ELF-1 (cell line): ENCODE measurements at regions not wholly inside any gene's neighbourhood (a gene's known extent, or its start where the extent isn't known, plus 50 kb on each side); places are given as distances from the start of the nearest gene placed in this dataset.
A peak's percentile ranks its signal among the peaks of the same experiment; 100 is the strongest.

Source experiments
- DNase-seq: peaks from one replicate; pipeline ENCODE4 v3.0.0-alpha.2; 2016; ENCODE audit warnings: low read depth, low spot score

DNA sequence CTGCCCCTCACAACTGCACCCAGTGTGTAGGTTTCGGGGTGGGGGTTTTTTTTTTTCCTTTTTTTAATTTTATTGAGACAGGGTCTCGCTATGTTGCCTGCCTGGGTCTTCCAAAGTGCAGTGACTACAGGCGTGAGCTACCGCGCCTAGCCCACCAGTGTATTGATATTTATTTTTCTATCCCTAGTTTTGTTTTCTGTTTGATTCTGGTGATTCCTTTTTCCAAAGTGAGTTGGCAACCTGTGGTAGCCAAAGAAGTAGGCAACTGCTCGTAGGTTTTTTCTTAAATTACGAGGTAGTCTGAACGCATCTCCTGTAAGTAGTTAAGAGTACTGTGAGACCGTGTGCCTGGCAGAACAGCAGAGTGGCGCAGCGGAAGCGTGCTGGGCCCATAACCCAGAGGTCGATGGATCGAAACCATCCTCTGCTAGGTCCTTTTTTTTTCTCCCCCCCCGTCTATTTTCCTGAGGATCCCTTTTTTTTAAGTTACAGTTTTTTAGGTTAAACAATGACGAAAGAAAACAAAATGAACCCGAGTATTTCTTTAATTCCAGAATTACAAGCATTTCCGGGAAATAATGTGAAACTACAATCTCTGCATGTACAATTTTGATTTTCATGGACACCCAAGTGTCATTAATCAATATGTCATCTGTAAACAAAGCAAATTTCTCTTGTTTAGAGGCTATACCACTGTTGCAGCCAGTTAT lies 78.7 kb upstream of the BTN3A2 start:
- peak; percentile 83 for DNase-seq

DNA sequence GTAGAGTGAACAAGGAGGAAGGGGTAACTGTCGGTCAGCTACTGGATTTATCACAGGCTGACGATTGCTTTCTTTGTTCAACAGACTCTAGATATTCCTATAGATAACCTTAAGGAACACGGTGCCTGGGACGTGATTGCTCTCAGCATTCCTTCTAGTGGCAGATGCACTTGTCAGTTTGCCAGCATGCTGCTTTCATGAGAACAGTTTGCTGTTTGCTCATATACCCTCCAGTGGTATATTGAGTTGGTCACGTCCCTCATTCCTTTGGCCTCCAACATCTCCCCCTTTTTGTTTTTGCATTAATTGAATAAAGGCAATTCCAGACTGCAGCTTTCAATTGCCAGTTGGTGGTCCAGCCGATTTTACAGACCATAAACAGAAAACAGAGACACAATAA lies 76.8 kb upstream of the BTN3A2 start:
- DNase-seq: no peak

DNA sequence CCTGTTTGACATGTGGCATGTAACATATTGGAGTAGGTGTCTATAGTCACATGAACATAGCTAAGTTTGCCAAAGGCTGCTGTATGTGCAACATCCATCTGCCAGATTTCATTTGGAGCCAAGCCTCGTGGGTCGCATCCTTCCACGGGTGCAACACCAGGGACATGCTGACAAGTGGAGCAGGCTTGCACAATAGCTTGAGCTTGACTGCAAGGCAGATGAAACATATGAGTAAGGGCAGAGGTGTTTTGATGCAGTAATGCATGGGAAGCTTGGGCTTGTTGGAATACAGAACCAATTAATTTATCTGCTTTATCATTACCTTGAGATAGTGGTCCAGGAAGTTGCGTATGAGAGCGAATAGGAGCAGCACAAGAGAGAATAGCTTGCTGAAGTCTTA lies 74.1 kb upstream of the BTN3A2 start:
- no peak for DNase-seq

DNA sequence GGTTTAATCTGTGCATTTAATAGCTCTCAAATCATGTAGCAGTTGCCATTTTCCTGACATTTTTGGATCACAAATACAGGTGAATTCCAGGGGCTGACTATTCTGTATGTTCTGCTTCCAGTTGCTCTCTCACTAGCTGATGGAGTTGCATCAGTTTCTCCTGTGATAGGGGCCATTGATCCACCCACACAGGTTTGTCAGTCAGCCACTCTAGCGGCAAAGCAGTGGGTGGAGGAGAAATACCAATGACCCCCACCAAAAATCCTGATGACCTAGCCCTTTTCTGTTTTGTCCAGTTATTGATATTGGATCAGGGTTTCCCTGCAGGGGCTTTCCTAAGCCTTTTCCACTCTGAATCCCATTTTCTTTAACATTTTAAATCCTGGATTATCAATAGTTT lies 72.3 kb upstream of the BTN3A2 start:
- no peak for DNase-seq

DNA sequence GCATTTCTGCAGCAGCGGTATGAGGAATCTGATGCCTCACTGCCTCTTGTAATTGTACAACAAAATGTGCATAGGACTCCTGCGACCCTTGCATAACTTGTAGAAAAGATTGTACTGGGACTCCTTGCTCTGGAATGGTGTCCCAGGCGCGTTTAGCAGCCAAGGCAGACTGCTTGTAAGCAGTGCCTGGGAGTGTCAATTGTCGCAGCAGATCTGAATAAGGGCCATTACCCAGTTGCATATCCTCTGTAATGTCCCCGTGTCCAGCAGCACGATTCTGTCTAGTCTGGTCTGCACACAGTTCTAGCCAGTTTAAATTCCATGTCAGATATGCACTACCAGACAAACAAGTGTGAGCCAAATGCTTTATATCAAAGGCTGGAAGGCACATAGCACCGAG lies 70.7 kb upstream of the BTN3A2 start:
- no peak for DNase-seq

DNA sequence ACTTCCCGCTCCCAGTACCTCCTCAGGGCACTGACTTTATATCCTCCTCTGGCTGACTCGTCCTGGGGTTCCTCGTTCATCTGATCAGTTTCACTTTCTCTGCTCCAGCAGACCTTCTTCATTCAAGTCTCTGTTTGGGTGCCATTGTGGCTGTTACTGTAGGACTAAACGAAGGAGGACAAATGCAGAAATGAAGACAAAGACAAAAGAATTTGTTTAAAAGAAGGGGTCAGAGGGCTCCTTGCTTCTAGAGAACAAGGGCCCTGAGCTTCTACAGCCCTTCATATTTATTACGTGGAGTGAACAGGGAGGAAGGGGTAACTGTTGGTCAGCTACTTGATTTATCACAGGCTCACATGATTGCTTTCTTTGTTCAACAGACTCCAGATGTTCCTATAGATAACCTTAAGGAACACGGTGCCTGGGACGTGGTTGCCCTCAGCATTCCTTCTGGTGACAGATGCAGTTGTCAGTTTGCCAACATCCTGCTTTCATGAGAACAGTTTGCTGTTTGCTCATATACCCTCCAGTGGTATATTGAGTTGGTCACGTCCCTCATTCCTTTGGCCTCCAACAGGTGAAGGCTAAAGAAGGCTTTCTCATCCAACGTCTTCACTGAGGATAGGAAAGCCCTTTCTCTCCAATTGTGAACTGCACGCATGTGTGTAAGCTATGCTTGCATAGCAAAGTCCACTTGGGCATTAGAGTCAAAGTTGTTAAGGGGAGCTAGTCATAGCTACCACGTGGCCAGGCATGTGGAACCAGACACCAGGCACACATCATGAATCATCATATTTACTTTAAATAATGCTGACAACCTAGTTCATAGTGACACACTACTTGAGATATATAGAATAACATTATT lies 69.1 kb upstream of the BTN3A2 start:
- no peak for DNase-seq

DNA sequence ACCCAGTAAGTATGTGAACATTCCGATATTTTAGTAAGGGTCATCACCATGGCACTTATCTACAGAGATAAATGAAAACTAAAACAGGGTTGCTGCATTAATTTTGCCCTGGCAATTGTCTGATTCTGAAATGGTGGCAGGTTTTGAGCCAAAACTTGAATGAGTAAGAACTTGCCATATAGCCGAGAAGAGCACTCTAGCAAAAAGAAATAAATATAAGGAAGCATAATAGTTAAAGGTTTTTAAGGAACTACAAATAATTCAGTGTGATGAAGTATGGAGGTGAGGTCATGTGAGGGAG lies 68.5 kb upstream of the BTN3A2 start:
- no peak for DNase-seq

DNA sequence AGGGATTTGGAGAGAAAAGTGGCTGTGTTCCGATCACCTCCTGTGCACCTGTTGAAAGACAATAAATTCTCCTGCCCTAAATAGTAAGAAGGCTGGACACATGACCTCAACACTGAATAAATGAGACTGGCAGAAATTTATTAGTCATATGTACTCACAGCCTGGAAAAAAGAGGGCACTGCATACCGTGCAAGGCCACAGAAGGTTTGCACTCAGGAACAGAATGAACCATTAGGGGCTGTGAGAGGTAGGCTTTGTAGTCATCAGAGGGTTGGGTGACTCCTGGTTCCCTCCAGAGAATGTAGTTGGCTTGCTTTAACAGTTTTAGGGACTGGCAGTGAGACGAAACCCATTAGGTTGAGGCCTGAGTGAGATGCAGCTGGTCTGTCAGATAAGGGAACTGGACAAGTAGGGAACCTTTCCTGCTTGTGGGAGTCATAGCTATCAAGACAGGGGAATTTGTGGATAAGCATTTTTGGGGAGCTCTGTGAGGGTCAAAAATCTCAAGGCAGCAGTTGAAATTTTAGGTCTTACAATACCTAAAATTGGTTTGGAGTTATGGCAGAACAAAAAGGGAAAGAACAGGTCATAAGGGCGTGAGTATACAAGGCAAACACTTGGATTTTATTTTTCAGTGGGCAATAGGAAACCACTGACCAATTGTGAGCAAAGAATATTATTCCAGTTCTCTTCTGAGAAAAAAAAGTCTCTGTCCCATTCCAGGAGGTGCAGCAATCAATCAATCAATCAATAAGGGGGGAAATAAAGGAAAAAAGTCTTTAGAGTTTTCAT lies 67.9 kb upstream of the BTN3A2 start:
- DNase-seq: no peak

DNA sequence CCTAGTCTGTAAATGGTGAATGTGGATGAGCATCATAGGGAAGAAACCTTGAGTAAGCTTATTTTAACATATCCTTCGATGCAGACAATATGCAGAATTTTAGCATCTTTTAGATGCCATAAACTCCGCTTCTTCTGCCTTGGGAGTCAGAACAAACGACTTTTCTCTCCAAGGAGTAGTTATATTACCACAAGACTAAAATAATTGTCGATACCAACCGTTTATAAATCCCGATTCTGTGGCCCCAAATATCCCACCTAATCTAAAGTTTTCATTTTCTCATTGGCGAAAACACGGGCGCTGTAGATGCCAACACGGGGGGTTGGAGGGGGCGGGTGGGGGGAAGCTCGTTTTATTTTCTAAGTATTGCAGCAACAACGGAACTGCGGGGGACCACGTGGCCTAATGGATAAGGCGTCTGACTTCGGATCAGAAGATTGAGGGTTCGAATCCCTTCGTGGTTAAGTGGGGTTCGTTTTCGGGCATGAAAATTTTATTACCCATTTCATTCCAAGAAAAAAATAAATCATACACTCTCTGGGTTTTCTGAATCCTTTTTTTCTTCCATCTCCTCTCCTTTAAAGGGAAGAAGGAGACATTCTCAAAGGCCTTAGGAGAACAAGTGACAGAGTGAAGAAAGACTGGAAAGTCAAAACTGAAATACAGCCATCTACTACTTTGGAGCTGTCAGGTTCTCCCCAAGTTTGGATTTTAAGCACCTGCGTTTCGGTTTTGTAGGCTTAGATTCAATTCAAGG lies 65.5 kb upstream of the BTN3A2 start:
- no peak for DNase-seq

DNA sequence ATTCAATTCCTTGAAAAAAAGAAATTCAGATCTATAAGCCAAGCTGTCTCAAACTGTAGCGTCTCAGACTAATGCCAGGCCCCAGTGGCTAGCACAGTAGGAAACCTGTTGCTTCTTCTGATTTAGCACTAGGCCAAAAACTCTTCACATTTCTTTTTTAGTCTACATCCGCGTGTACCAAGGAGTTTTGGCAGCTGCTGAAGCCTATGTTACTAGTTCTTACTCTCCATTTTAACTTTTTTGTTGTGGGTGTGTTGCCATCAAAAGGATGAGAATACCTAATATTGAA lies 65.0 kb upstream of the BTN3A2 start:
- DNase-seq: no peak

DNA sequence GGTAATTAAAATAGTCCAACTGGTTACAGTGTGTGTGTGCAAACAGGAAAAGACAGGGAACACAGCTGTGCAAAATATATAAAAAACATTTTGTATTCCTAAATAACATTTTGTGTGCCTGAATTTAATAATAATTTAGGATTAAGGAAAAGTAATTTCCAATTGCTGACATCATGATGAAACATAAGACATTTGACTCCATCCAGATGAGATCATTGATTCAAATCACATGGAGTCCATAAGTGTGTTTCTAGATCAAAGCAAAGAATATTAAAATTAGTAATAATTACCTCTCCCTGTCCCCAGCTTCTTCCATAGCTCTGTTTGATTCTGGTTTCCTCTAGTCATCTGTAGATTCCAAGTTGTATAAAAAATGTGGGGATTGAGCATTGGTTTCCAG lies 64.6 kb upstream of the BTN3A2 start:
- no peak for DNase-seq

DNA sequence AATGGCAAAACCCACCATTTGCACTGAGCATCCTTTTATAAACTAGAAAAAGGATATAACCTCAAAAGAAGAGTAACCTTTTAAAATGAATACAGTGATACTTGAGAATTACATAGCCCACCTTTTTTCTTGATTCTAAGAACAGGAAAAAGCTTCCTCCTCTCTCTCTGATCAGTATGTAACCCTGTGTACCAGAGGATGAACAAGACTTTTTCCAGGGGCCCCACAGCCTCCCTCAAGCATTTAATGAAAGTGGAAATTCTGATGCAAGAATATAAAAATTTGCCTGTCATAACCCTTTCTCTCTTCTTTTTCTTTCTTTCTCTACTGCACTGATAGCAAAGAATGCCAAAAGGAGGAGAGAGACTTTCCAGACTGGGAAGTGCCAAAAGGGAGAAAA lies 64.2 kb upstream of the BTN3A2 start:
- no peak for DNase-seq

DNA sequence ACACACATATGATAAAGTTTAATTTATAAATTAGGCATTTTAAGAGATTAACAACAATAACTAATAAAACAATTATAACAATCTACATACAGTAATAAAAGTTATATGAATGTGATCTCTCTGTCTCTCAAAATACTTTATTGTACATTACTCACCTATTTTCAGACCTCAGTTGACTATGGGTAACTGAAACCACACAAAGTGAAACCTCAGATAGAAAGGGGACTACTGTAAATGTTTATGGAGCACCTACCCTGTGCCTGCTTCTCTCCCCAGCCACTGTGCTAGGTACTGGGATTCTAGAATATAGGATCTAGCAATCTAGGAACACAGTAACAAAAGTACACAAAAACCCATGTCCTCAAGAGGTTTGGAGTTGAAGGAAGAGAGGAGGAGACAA lies 63.4 kb upstream of the BTN3A2 start:
- DNase-seq: no peak

DNA sequence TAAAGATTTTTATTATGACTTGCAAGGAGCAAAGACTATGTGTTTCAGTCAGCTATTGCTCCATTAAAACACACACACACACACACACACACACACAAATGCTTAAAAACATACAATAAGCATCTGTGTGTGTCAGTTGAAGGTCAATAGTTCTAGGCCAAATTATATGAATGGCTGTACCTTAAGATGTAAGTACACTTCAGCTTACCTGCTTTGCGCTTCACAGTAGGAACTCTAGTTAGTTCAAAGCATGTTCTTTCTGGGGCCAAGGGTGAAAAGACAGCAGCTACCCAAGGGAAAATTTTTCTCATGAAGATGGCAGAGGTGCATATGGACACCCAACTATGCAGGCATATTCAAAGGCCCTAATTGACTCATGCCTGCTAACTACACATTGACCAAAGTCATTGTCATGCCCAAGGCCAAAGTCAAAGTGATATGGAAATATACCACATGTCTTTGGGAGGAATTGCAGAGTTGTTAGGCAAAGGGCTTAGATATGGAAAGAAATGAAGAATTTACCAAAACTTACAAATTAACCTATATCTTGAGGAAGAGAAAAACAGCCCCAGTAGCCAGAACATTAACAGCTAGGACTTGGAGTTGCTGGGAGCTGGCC lies 61.9 kb upstream of the BTN3A2 start:
- DNase-seq: no peak

DNA sequence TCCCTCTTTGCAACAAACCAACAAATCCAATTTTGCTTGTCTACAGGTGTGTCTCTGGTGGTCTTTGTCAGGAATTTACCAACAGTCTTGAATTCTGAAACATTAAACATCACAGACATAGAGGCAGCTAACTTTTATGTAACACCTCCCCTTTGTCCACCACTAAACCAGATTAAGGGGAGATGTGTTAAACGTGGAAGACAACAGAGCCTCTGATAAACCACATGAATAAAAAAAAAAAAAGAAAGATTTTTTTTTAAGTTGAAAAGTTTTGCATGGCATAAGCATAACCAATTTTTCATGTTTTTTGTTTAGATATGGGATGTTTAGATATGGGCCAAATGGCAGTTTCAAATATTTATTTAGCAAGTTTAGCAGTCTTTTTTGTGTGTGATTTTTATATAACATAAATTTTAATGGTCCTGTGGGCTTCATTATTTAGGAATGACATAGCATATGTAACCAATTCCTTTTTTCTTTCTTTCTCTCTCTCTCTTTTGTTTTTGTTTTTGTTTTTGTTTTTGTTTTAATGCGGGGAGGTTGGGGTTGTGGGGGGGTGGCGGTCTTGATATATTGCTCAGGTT lies 60.7 kb upstream of the BTN3A2 start:
- DNase-seq: no peak

DNA sequence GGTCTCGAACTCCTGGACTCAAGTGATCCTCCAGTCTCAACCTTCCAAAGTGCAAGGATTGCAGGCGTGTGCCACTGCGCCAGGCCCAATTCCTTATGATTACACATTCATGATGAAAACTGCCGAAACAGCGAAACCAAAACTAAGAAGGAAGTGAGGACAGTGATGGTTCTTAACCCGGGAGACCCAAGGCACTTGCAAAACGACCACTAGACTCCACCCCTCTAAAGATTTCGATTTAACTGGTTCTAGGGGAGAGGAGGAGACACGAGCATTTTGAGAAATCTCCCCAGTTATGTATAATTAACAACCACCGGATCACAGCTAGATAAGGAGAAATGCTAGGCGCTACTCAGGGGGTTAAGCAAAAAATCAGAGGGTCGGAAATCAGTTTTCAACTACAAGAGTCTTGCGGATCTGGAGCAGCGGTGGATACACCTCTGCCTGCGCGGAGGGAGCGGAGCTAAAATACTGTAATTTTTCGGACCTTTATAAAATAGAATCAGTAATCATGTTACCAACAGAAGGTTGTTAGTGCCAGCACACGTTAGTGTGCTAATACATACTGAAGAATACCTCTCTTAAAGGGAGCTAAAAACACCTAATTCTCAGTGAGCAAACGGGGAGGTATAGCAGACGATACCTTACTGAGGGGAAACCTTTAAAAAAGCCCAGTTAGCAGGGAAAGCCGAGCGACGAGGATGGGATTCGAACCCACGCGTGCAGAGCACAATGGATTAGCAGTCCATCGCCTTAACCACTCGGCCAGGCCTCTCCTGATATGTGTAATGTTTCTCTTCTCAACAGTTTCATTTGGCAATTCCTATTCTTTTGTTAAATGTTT lies 60.0 kb upstream of the BTN3A2 start:
- peak; percentile 92 for DNase-seq

DNA sequence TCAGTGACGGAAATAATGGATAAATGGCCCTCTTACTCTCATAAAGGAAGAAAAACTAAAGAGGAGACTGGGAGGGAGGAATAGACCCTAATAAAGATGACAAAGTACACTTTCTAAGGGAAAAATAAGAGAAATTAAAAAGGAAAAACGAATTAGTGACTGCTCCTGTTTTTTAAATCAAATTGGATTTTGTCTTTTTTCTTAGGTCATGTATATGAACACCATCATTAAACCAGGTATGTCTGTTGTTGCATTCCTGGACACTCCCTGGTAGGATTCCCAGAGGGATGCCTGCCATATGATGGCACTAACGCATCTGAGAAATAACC lies 59.4 kb upstream of the BTN3A2 start:
- DNase-seq: no peak

DNA sequence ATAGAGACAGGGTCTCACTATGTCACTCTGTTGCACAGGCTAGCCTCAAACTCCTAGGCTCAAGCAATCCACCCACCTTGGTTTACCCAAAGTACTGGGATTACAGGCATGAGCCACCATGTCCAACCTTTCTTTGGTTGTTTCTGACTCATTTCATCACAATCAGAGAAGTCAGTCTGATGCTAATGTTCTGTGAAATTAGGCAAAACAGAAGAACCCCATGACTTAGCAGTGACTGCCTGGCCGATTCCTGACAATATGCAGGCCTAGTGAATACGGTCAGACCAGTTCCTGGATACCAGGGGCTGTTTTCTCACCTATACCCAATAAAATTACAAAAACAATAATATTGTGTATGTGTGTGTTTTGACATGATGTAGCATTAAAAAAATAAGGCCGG lies 58.8 kb upstream of the BTN3A2 start:
- DNase-seq: no peak

DNA sequence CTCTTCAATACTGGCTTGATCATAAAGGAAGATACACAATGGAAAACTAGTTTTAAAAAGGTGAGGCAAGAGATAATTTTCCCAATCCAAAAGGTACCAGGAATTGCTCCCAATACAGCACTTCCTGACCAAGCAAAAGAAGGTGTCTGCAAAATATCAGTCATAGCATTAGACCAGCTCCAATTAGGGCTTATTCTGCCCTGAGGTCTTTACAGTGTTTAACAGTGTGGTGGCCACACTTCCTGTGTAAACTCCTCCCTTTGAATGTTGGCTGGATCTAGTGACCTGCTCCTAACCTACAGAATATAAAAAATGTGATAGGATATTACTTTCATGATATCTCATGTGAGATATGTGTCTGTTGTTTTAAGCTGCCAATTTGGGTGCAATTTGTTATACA lies 57.1 kb upstream of the BTN3A2 start:
- no peak for DNase-seq

DNA sequence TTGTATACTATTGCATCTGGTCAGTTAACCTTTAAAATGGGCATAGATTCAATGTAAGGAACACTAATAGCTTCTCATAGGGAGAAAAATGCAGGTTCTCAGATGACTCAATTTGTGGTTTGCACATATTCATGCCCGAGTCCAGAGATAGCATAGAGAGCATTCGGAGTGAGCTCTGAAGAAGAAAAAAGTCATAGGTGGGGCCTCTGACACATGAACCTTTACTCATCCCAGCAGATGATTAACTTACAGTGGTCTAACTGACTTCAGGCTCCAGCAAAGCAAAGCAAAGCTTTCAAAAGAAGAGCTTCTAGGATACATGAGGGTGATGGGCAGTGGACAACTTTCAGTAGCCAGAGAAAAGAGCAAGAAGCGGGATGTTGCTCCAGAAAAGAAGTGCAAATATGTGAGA lies 55.3 kb upstream of the BTN3A2 start:
- DNase-seq: no peak

DNA sequence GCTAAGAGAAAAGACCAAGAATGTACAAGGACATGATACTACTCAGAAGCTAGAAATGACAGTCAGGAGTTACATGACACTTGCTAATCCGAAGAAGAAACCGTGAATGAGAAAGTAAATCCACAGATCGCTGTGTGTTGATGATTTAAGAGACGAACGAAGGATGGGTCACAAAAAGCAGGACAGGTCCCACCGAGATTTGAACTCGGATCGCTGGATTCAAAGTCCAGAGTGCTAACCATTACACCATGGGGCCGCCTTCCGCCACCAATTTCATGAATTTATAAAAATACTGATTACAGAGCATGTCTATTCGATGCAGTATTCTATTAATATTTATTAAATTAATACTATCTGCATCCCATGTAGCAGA lies 54.0 kb upstream of the BTN3A2 start:
- DNase-seq: peak; percentile 57
